ENCODE measurements at regions not wholly inside any gene's neighbourhood (a gene's known extent, or its start where the extent isn't known, plus 50 kb on each side); places are given as distances from the start of the nearest gene placed in this dataset.

- no peak for DNase-seq
These were observed 538.4 kb downstream of the TBC1D22A start for GRCh38 chr22:47300698-47301405.

- no peak for DNase-seq
These were observed 537.6 kb downstream of the TBC1D22A start for GRCh38 chr22:47299863-47300697.

GRCh38 chr22:47299211-47299862 is 536.9 kb downstream of the TBC1D22A start:
- no peak for DNase-seq

GRCh38 chr22:47298017-47298785 is 535.8 kb downstream of the TBC1D22A start:
- no peak for DNase-seq

GRCh38 chr22:47297261-47298016 is 535.0 kb downstream of the TBC1D22A start:
- no peak for DNase-seq

GRCh38 chr22:47296405-47297260 is 534.2 kb downstream of the TBC1D22A start:
- peak; percentile 0 for DNase-seq

- no peak for DNase-seq
These were observed 533.5 kb downstream of the TBC1D22A start for GRCh38 chr22:47295982-47296381.

- no peak for DNase-seq
These were observed 532.9 kb downstream of the TBC1D22A start for GRCh38 chr22:47295226-47295901.

GRCh38 chr22:47294576-47294975 is 532.1 kb downstream of the TBC1D22A start:
- DNase-seq = no peak

GRCh38 chr22:47294222-47294532 is 531.7 kb downstream of the TBC1D22A start:
- DNase-seq = no peak

GRCh38 chr22:47293368-47294221 is 531.1 kb downstream of the TBC1D22A start:
- no peak for DNase-seq

- no peak for DNase-seq
These were observed 530.3 kb downstream of the TBC1D22A start for GRCh38 chr22:47292546-47293320.

- no peak for DNase-seq
These were observed 529.4 kb downstream of the TBC1D22A start for GRCh38 chr22:47291565-47292495.

GRCh38 chr22:47290706-47291430 is 528.4 kb downstream of the TBC1D22A start:
- DNase-seq = no peak

GRCh38 chr22:47289336-47289985 is 527.0 kb downstream of the TBC1D22A start:
- DNase-seq = no peak

GRCh38 chr22:47288680-47289079 is 526.2 kb downstream of the TBC1D22A start:
- DNase-seq = no peak
